ENCODE measurements at regions not wholly inside any gene's neighbourhood (a gene's known extent, or its start where the extent isn't known, plus 50 kb on each side); places are given as distances from the start of the nearest gene placed in this dataset.

GRCh38 chr2:192377173-192377572 lies 182.4 kb upstream of the TMEFF2 start:
- H3K4me3 ChIP-seq (ENCODE audit: low read depth in 2 of 2, low read length in 1 of 2): no peak overlapping the region
- H2AFZ ChIP-seq (ENCODE audit: low read depth): no peak overlapping the region
- TF ChIP-seq RFX5 (IDR thresholded peaks at IDR 0.05; ENCODE audit: low read length): no peak
- no peak for TF ChIP-seq FOXJ3 (CRISPR knock-in tag; IDR thresholded peaks at IDR 0.05)
- TF ChIP-seq USF2 (IDR thresholded peaks at IDR 0.05; ENCODE audit: borderline replicate concordance, low read depth, low read length): no peak
- TF ChIP-seq SIN3A (IDR thresholded peaks at IDR 0.05; ENCODE audit: borderline replicate concordance, low read depth, low read length): no peak
- TF ChIP-seq FOXM1 (IDR thresholded peaks at IDR 0.05; ENCODE audit: low read depth): no peak
- no peak for TF ChIP-seq TAF1 (IDR thresholded peaks at IDR 0.05; ENCODE audit: borderline replicate concordance, low read depth, low read length)
- TF ChIP-seq SMC3 (IDR thresholded peaks at IDR 0.05; ENCODE audit: low read depth, low read length): no peak
- no peak for TF ChIP-seq MEF2A (IDR thresholded peaks at IDR 0.05; ENCODE audit: borderline replicate concordance, low read depth)
- TF ChIP-seq NRF1 (IDR thresholded peaks at IDR 0.05; ENCODE audit: low read depth, low read length): no peak
- TF ChIP-seq MXI1 (IDR thresholded peaks at IDR 0.05; ENCODE audit: low read depth, low read length): no peak
- TF ChIP-seq EZH2phosphoT487 (IDR thresholded peaks at IDR 0.05; ENCODE audit: borderline replicate concordance, low read depth): no peak
- no peak for TF ChIP-seq JUND (IDR thresholded peaks at IDR 0.05)
- no peak for TF ChIP-seq TCF12 (IDR thresholded peaks at IDR 0.05)
- TF ChIP-seq CHD2 (IDR thresholded peaks at IDR 0.05; ENCODE audit: low read length, partially characterized antibody): no peak
- TF ChIP-seq CTCF (IDR thresholded peaks at IDR 0.05): no peak
- no peaks in the 10 kb centered on the region for H3K36me3 ChIP-seq (replicated peaks in 1 of 2; ENCODE audit: control insufficient read depth in 1 of 2, insufficient read depth in 2 of 2, low read length in 1 of 2)
- H3K4me2 ChIP-seq: no peak overlapping the region
- no peak overlapping the region for H3K9ac ChIP-seq
- no peak for DNase-seq
- H3F3A ChIP-seq (replicated peaks; ENCODE audit: insufficient read depth): no peaks in the 10 kb centered on the region
- no peak overlapping the region for H3K27ac ChIP-seq (ENCODE audit: low read depth in 2 of 2, low read length in 1 of 2)
- H3K27me3 ChIP-seq (ENCODE audit: insufficient read depth): no peaks in the 10 kb centered on the region
- ChIA-PET POLR2A (no interaction called here), CTCF (interaction anchor here (1.0 kb wide), 1 partner anchor 23 kb away, joined by 3 read pairs; no protein-coding TSS in a partner anchor)
- peaks cover 0 to 11% of the 10 kb centered on the region in 2 experiments; a peak in 2 of 4 replicates for H3K4me1 ChIP-seq (ENCODE audit: control insufficient read depth in 1 of 2, insufficient read depth in 2 of 2, low read depth in 1 of 2, low read length in 1 of 2)
- H3K79me2 ChIP-seq (ENCODE audit: insufficient read depth): no peaks in the 10 kb centered on the region
- H3K9me3 ChIP-seq: no peaks in the 10 kb centered on the region
- H3K9me2 ChIP-seq: no peaks in the 10 kb centered on the region
- H4K20me1 ChIP-seq (ENCODE audit: insufficient read depth): no peaks in the 10 kb centered on the region

GRCh38 chr2:192373754-192374153 lies 179.0 kb upstream of the TMEFF2 start:
- H3K36me3 ChIP-seq (replicated peaks in 1 of 2; ENCODE audit: control insufficient read depth in 1 of 2, insufficient read depth in 2 of 2, low read length in 1 of 2): no peaks in the 10 kb centered on the region
- no peak overlapping the region for H2AFZ ChIP-seq (ENCODE audit: low read depth)
- no peaks in the 10 kb centered on the region; a peak in 1 of 4 replicates for H3K4me1 ChIP-seq (ENCODE audit: control insufficient read depth in 1 of 2, insufficient read depth in 2 of 2, low read depth in 1 of 2, low read length in 1 of 2)
- H3K9me2 ChIP-seq: no peaks in the 10 kb centered on the region
- no peak overlapping the region for H3K9ac ChIP-seq
- H3K79me2 ChIP-seq (ENCODE audit: insufficient read depth): no peaks in the 10 kb centered on the region
- no peak overlapping the region for H3K27ac ChIP-seq (ENCODE audit: low read depth in 2 of 2, low read length in 1 of 2)
- 66% methylated on average over 2 of the region's 2 CpGs for WGBS (ENCODE audit: low lambda C conversion rate)
- H3K9me3 ChIP-seq: no peaks in the 10 kb centered on the region
- ChIA-PET POLR2A (no interaction called here), CTCF (no interaction called here)
- H3K4me2 ChIP-seq: no peak overlapping the region
- no peak overlapping the region for H3K4me3 ChIP-seq (ENCODE audit: low read depth in 2 of 2, low read length in 1 of 2)
- no peaks in the 10 kb centered on the region for H3K27me3 ChIP-seq (ENCODE audit: insufficient read depth)
- TF ChIP-seq TEAD4 (IDR thresholded peaks at IDR 0.05; ENCODE audit: borderline replicate concordance, insufficient read depth) (no peak), TAF1 (IDR thresholded peaks at IDR 0.05; ENCODE audit: borderline replicate concordance, low read depth, low read length) (no peak), EP300 (IDR thresholded peaks at IDR 0.05; ENCODE audit: borderline replicate concordance in 1 of 2, low read depth in 1 of 2, low read length in 1 of 2) (no peak)
- H3F3A ChIP-seq (replicated peaks; ENCODE audit: insufficient read depth): no peaks in the 10 kb centered on the region
- no peaks in the 10 kb centered on the region for H4K20me1 ChIP-seq (ENCODE audit: insufficient read depth)
- DNase-seq: no peak
